Esophagus muscularis mucosa (tissue), 4 donors: ENCODE measurements at regions not wholly inside any gene's neighbourhood (a gene's known extent, or its start where the extent isn't known, plus 50 kb on each side); places are given as distances from the start of the nearest gene placed in this dataset.

ENCODE experiments used
- DNase-seq: peaks from one replicate; pipeline ENCODE4 v3.0.0-alpha.2; 2017; ENCODE audit errors: extremely low spot score
- H3K27ac ChIP-seq, 4 donors: fragments of 200-600 bp; sonication (generic); replicated peaks in 1 of 4; 1 replicate in 3 of 4; 2 replicates in 1 of 4; pipeline ENCODE4 v1.5.1; 2016 to 2019; ENCODE audit warnings: mild to moderate bottlenecking in 1 of 4
- H3K27me3 ChIP-seq, 4 donors: fragments of 200-600 bp; sonication (generic); one replicate each; pipeline versions ENCODE4 v1.5.1 to v1.6.0; 2016 to 2019
- H3K36me3 ChIP-seq, 4 donors: fragments of 200-600 bp; sonication (generic); one replicate each; pipeline ENCODE4 v1.5.1; 2016 to 2019
- H3K4me1 ChIP-seq, 4 donors: fragments of 200-600 bp; sonication (generic); one replicate each; pipeline ENCODE4 v1.5.1; 2016 to 2019
- H3K4me3 ChIP-seq, 4 donors: fragments of 200-600 bp; sonication (generic); 1 replicate in 2 of 4; 2 replicates in 2 of 4; pipeline ENCODE4 v1.5.1; 2016 to 2019; ENCODE audit warnings: mild to moderate bottlenecking in 4 of 4, moderate library complexity in 1 of 4
- H3K9me3 ChIP-seq, 4 donors: fragments of 200-600 bp; sonication (generic); 1 replicate in 3 of 4; 2 replicates in 1 of 4; pipeline ENCODE4 v1.5.1; 2016 to 2019
- CTCF ChIP-seq, 3 experiments: fragments of 200-600 bp in 2 of 3; fragments of 450-650 bp in 1 of 3; sonication (generic) in 2 of 3; IDR thresholded peaks; one replicate each; pipeline ENCODE4 v1.5.1; 2017 to 2019; ENCODE audit warnings: antibody characterized with exemption in 3 of 3, mild to moderate bottlenecking in 2 of 3, moderate library complexity in 1 of 3
- EP300 ChIP-seq: sonication (generic); formaldehyde crosslinking; IDR thresholded peaks from one replicate; pipeline ENCODE4 v1.6.1; 2017; ENCODE audit warnings: antibody characterized with exemption
- POLR2A ChIP-seq: fragments of 450-650 bp; IDR thresholded peaks from one replicate; pipeline ENCODE4 v1.6.1; 2017; ENCODE audit warnings: antibody characterized with exemption, moderate library complexity, mild to moderate bottlenecking, low read depth
- POLR2AphosphoS5 ChIP-seq, 2 donors: sonication (generic); formaldehyde crosslinking; IDR thresholded peaks; one replicate each; pipeline ENCODE4 v1.6.1; 2017; ENCODE audit warnings: antibody characterized with exemption in 2 of 2
- WGBS: methylation state at CpG from one replicate; pipeline ENCODE4 v1.1.5; 2018; 5-methylcytosine and 5-hydroxymethylcytosine counted together
- intact Hi-C: fragments of 100-400 bp; cut with DNase I; formaldehyde crosslinking; loops from one replicate; pipeline ENCODE4 v1.15.1; 2023

- no peaks in the 10 kb centered on the region for H3K36me3 ChIP-seq
These were observed 616.9 kb upstream of the SLC8A1 start for GRCh38 chr2:41068740-41069139.

DNA sequence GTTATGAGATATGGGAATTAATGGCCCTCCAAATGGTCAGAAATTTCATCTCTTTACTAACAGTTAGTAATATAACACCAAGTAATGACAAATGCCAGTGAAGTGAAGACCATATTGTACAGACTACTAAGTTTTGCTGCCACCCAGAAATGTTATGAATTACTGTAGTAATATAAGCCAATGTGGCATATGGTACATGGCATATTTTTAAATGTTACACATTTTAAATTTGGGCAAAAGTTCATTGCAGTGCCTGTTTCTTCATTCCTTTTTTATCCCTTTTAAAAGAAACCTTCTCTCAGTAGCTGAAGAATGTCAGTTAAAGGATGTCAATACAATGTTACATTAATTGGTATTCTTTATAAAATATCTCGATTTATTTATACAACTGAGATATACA, 626.5 kb upstream of the SLC8A1 start:
- Histone ChIP-seq H3K4me3 (no peak overlapping the region), H3K4me1 (no peaks in the 10 kb centered on the region), H3K27ac (no peak overlapping the region), H3K9me3 (peaks cover 0 to 4% (median 0%) of the 10 kb centered on the region in 4 donors), H3K36me3 (no peaks in the 10 kb centered on the region), H3K27me3 (no peaks in the 10 kb centered on the region)
- 78% methylated on average over 1 of the region's 1 CpG for WGBS
- TF ChIP-seq CTCF (IDR thresholded peaks at IDR 0.05) (no peak), POLR2AphosphoS5 (IDR thresholded peaks at IDR 0.05) (no peak), POLR2A (no peak), EP300 (no peak)
- no peak for DNase-seq
- intact Hi-C loops: no loop called here

More at GRCh38 chr2:41068740-41069139, 616.9 kb upstream of the SLC8A1 start:
- intact Hi-C loops: no loop called here
- no peaks in the 10 kb centered on the region for H3K27me3 ChIP-seq
- no peak overlapping the region for H3K4me3 ChIP-seq
- no peak for DNase-seq
- H3K27ac ChIP-seq: no peak overlapping the region
- TF ChIP-seq POLR2A (no peak), CTCF (IDR thresholded peaks at IDR 0.05) (no peak), EP300 (no peak), POLR2AphosphoS5 (IDR thresholded peaks at IDR 0.05) (no peak)
- no peaks in the 10 kb centered on the region for H3K9me3 ChIP-seq
- H3K4me1 ChIP-seq: no peaks in the 10 kb centered on the region
- 91% methylated on average over 3 of the region's 3 CpGs for WGBS

DNA sequence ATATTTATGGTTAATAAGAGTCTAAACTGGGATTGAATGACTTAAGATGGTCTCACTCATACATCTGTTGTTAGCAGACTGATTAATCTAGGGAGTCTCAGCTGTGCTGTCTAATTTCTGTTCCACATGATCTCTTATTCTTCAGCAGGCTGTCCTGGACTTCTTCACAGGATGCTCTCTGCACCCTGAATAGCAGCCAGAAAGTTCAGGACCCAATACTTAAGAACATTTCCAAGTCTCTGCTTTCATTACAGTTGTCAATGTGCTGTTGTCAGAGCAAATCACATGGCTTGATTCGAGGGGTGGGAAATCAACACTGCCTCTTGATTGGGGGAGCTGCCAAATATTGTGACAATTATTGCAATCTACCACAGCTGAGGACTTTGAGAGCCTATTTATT, 627.1 kb upstream of the SLC8A1 start:
- 59% methylated on average over 1 of the region's 1 CpG for WGBS
- DNase-seq: no peak
- intact Hi-C loops: no loop called here
- no peak overlapping the region for H3K4me3 ChIP-seq
- no peaks in the 10 kb centered on the region for H3K27me3 ChIP-seq
- no peak for TF ChIP-seq POLR2AphosphoS5 (IDR thresholded peaks at IDR 0.05)
- no peak for TF ChIP-seq CTCF (IDR thresholded peaks at IDR 0.05)
- TF ChIP-seq POLR2A: no peak
- no peak for TF ChIP-seq EP300
- no peaks in the 10 kb centered on the region for H3K36me3 ChIP-seq
- H3K4me1 ChIP-seq: no peaks in the 10 kb centered on the region
- H3K9me3 ChIP-seq: peaks cover 0 to 4% (median 0%) of the 10 kb centered on the region in 4 donors
- H3K27ac ChIP-seq: no peak overlapping the region

DNA sequence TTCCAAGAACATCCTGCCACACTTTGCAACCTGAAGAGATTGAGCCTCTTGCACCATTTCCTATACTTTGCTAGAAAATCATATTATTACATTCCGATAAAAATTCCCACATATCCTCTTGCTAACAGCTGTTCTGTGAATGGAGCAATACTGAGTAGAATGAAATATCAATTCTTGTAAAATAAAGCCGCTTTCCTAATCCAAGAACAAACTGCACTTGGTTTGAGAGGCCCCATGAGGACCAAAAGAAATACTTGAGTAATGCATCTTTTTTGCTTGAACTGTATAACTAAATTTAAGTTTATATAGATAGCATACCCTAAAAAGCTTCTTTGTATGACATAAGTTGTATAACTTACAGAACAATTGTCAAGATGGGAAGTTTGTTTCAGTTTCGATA, 632.4 kb upstream of the SLC8A1 start:
- Histone ChIP-seq H3K4me1 (no peaks in the 10 kb centered on the region), H3K36me3 (no peaks in the 10 kb centered on the region), H3K27ac (no peak overlapping the region), H3K4me3 (no peak overlapping the region), H3K27me3 (no peaks in the 10 kb centered on the region), H3K9me3 (peaks cover 0 to 4% (median 0%) of the 10 kb centered on the region in 4 donors)
- no peak for DNase-seq
- intact Hi-C loops: no loop called here
- 88% methylated on average over 3 of the region's 3 CpGs for WGBS
- TF ChIP-seq EP300 (no peak), CTCF (IDR thresholded peaks at IDR 0.05) (no peak), POLR2AphosphoS5 (IDR thresholded peaks at IDR 0.05) (no peak), POLR2A (no peak)

DNA sequence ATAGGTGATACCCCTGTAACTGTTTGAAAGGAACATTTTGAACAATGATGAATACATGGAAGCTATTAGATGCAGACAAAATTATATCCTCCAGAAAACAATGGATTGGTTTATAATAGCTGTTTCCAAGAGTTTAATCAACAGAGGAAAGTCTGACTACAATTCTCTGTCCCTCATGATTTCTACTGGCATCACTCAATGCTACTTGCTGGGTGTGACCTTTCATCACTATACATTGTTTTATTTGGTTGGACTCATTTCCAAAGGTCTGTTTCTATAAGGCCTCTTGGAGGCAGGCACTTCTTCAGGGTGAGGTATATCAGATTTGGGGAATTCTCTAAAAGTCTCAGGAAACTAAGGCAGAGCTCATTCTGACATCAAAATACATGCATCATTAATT, 636.1 kb upstream of the SLC8A1 start:
- no peak for DNase-seq
- no peak overlapping the region for H3K27ac ChIP-seq
- TF ChIP-seq POLR2AphosphoS5 (IDR thresholded peaks at IDR 0.05) (no peak), POLR2A (no peak), EP300 (no peak), CTCF (IDR thresholded peaks at IDR 0.05) (no peak)
- H3K4me3 ChIP-seq: no peak overlapping the region
- no peaks in the 10 kb centered on the region for H3K36me3 ChIP-seq
- H3K4me1 ChIP-seq: no peaks in the 10 kb centered on the region
- no peaks in the 10 kb centered on the region for H3K27me3 ChIP-seq
- intact Hi-C loops: no loop called here
- H3K9me3 ChIP-seq: no peaks in the 10 kb centered on the region
